GM23338 (cell line): ENCODE measurements at regions not wholly inside any gene's neighbourhood (a gene's known extent, or its start where the extent isn't known, plus 50 kb on each side); places are given as distances from the start of the nearest gene placed in this dataset.

Source experiments
- CREB1 ChIP-seq: fragments of 250-450 bp; sonication (Bioruptor Pico); IDR thresholded peaks from 2 replicates; pipeline ENCODE4 v1.5.0; 2020; ENCODE audit warnings: low read depth, mild to moderate bottlenecking, moderate library complexity
- CTCF ChIP-seq, 2 experiments: fragments of 200-600 bp in 1 of 2; sonication (generic) in 1 of 2; conservative IDR thresholded peaks; 2 replicates each; pipeline versions ENCODE4 v1.5.1 to v1.6.1; 2016 to 2017; ENCODE audit warnings: antibody characterized with exemption in 2 of 2, low read depth in 2 of 2, mild to moderate bottlenecking in 2 of 2, moderate library complexity in 1 of 2
- ETS1 ChIP-seq: IDR thresholded peaks from 2 replicates; pipeline ENCODE4 v1.6.1; 2016; ENCODE audit warnings: antibody characterized with exemption
- EZH2 ChIP-seq: fragments of 200-600 bp; sonication (generic); IDR thresholded peaks from one replicate; pipeline ENCODE4 v1.8.0; 2017; ENCODE audit warnings: antibody characterized with exemption, mild to moderate bottlenecking, low read depth; ENCODE audit not compliant: unreplicated experiment
- EZH2phosphoT487 ChIP-seq: fragments of 200-600 bp; sonication (generic); IDR thresholded peaks from one replicate; pipeline ENCODE4 v1.8.1; 2018; ENCODE audit warnings: antibody characterized with exemption; ENCODE audit not compliant: unreplicated experiment
- JUNB ChIP-seq: IDR thresholded peaks from one replicate; pipeline ENCODE4 v1.6.1; 2016; ENCODE audit warnings: antibody characterized with exemption; ENCODE audit not compliant: unreplicated experiment
- POLR2AphosphoS5 ChIP-seq: IDR thresholded peaks from 2 replicates; pipeline ENCODE4 v1.6.1; 2016; ENCODE audit warnings: antibody characterized with exemption, low read depth
- REST ChIP-seq: IDR thresholded peaks from one replicate; pipeline ENCODE4 v1.6.1; 2018; ENCODE audit warnings: antibody characterized with exemption; ENCODE audit not compliant: unreplicated experiment
- STAT1 ChIP-seq: IDR thresholded peaks from one replicate; pipeline ENCODE4 v1.6.1; 2016; ENCODE audit warnings: antibody characterized with exemption; ENCODE audit not compliant: unreplicated experiment
- ZNF114 ChIP-seq: fragments of 250-450 bp; sonication (Bioruptor Pico); IDR thresholded peaks from 2 replicates; pipeline ENCODE4 v1.5.0; 2020; ENCODE audit warnings: mild to moderate bottlenecking, moderate library complexity

GRCh38 chr4:180828455-180829018, 1414.7 kb upstream of the TENM3 start:
- TF ChIP-seq CTCF (conservative IDR thresholded peaks at IDR 0.05; ENCODE audit: low read depth in 2 of 2) (peak; percentile 67 to 91), POLR2AphosphoS5 (no peak), ZNF114 (CRISPR knock-in tag) (no peak), STAT1 (no peak), EZH2phosphoT487 (no peak), EZH2 (no peak), JUNB (no peak), CREB1 (no peak), REST (no peak), ETS1 (no peak)
